B cell (primary cell): ENCODE measurements at regions not wholly inside any gene's neighbourhood (a gene's known extent, or its start where the extent isn't known, plus 50 kb on each side); places are given as distances from the start of the nearest gene placed in this dataset.

ENCODE experiments used
- CTCF ChIP-seq: fragments of 200-600 bp; IDR thresholded peaks from one replicate; pipeline ENCODE4 v1.8.0; 2022; ENCODE audit warnings: antibody characterized with exemption, mild to moderate bottlenecking
- EZH2 ChIP-seq: IDR thresholded peaks from 2 replicates; pipeline ENCODE4 v1.6.1; 2012; ENCODE audit warnings: borderline replicate concordance, low read depth, mild to moderate bottlenecking, moderate library complexity, low read length; ENCODE audit not compliant: insufficient read depth, poor library complexity, severe bottlenecking

- TF ChIP-seq CTCF (no peak), EZH2 (no peak)
Observed at GRCh38 chr6:14841901-14842421, 403.9 kb upstream of the JARID2 start.
